ENCODE measurements at regions not wholly inside any gene's neighbourhood (a gene's known extent, or its start where the extent isn't known, plus 50 kb on each side); places are given as distances from the start of the nearest gene placed in this dataset.

GRCh38 chr2:76599732-76600368, 889.1 kb upstream of the GCFC2 start:
- peak in 3 of 5 experiments; percentile 46 to 62 (median 52) for TF ChIP-seq CTCF (IDR thresholded peaks at IDR 0.05 in 4 of 5, conservative IDR thresholded peaks at IDR 0.05 in 1 of 5)
- TF ChIP-seq POLR2A (IDR thresholded peaks at IDR 0.05), result no peak
